ENCODE measurements at regions not wholly inside any gene's neighbourhood (a gene's known extent, or its start where the extent isn't known, plus 50 kb on each side); places are given as distances from the start of the nearest gene placed in this dataset.

GRCh38 chr3:148598619-148599018, 99.1 kb upstream of the AGTR1 start:
- in situ Hi-C loops (cut with MboI): no loop called here
- POLR2A ChIA-PET: no interaction called here
- TF ChIP-seq ATF3 (IDR thresholded peaks at IDR 0.05; ENCODE audit: borderline replicate concordance, extremely low read depth, low read depth, low read length): no peak
- no peak for TF ChIP-seq SMAD1 (IDR thresholded peaks at IDR 0.05; ENCODE audit: low read depth, partially characterized antibody)
- TF ChIP-seq ATF7 (IDR thresholded peaks at IDR 0.05; ENCODE audit: low read depth): no peak
- no peak for TF ChIP-seq ZNF274 (IDR thresholded peaks at IDR 0.05; ENCODE audit: insufficient read depth, insufficient read length)
- no peak for TF ChIP-seq CBFB (IDR thresholded peaks at IDR 0.05; ENCODE audit: low read depth)

GRCh38 chr3:148599481-148599880, 98.2 kb upstream of the AGTR1 start:
- H3K9me3 ChIP-seq (replicated peaks; ENCODE audit: control insufficient read depth, insufficient read depth, low read length): no peaks in the 10 kb centered on the region
- H3K79me2 ChIP-seq (ENCODE audit: control insufficient read depth, insufficient read depth, low read length): no peaks in the 10 kb centered on the region
- H2AFZ ChIP-seq (ENCODE audit: control insufficient read depth, low read depth, low read length): no peak overlapping the region
- no peak for ATAC-seq
- no peak overlapping the region for H3K4me2 ChIP-seq (ENCODE audit: control insufficient read depth, insufficient read depth)
- H3K9ac ChIP-seq (ENCODE audit: control insufficient read depth, insufficient read depth, low read length): no peak overlapping the region
- no peaks in the 10 kb centered on the region for H3K4me1 ChIP-seq (ENCODE audit: control insufficient read depth, insufficient read depth, low read length)
- no peak overlapping the region for H3K27ac ChIP-seq (ENCODE audit: control insufficient read depth, insufficient read depth)
- ChIA-PET CTCF (interaction anchor here (1.1 kb wide), 1 partner anchor 16 kb away, joined by 4 read pairs; no protein-coding TSS in a partner anchor), SMC1A (ENCODE audit: uncharacterized antibody, unreplicated experiment) (no interaction called here), POLR2A (no interaction called here), RAD21 (ENCODE audit: unreplicated experiment) (no interaction called here)
- no peak for DNase-seq (ENCODE audit: low read depth, low spot score)
- no peak for FAIRE-seq
- H3K27me3 ChIP-seq (replicated peaks in 1 of 2; ENCODE audit: control insufficient read depth in 2 of 2, insufficient read depth in 2 of 2, low read length in 1 of 2): no peaks in the 10 kb centered on the region
- intact Hi-C loops (cut with micrococcal nuclease; ENCODE audit: unreplicated experiment) (no loop called here), in situ Hi-C loops (cut with MboI) (no loop called here)
- H3K4me3 ChIP-seq: no peak overlapping the region
- 29% methylated on average over 5 of the region's 5 CpGs for WGBS (ENCODE audit: insufficient coverage, insufficient replicate concordance, low lambda C conversion rate, missing lambda C conversion rate)
- H4K20me1 ChIP-seq (ENCODE audit: control insufficient read depth, insufficient read depth): no peaks in the 10 kb centered on the region
- TF ChIP-seq ETV6 (conservative IDR thresholded peaks at IDR 0.05 in 1 of 2, IDR thresholded peaks at IDR 0.05 in 1 of 2; ENCODE audit: borderline replicate concordance in 1 of 2, low read depth in 1 of 2) (no peak), NR2C1 (IDR thresholded peaks at IDR 0.05) (no peak)
- no TSS peak for BruUV-seq (replicated peaks)
- H3K36me3 ChIP-seq (ENCODE audit: control insufficient read depth in 2 of 2, insufficient read depth in 2 of 2, low read length in 1 of 2): no peaks in the 10 kb centered on the region

More at GRCh38 chr3:148598619-148599018, 99.1 kb upstream of the AGTR1 start:
- SMC1A ChIA-PET (ENCODE audit: uncharacterized antibody, unreplicated experiment): no interaction called here
- no peaks in the 10 kb centered on the region for H3K79me2 ChIP-seq (ENCODE audit: control insufficient read depth, insufficient read depth, low read length)
- FAIRE-seq: no peak
- no peak overlapping the region for H2AFZ ChIP-seq (ENCODE audit: control insufficient read depth, low read depth, low read length)
- no peak overlapping the region for H3K27ac ChIP-seq (ENCODE audit: control insufficient read depth, insufficient read depth)
- no peaks in the 10 kb centered on the region for H3K36me3 ChIP-seq (ENCODE audit: control insufficient read depth in 2 of 2, insufficient read depth in 2 of 2, low read length in 1 of 2)
- intact Hi-C loops (cut with micrococcal nuclease; ENCODE audit: unreplicated experiment): no loop called here
- RAD21 ChIA-PET (ENCODE audit: unreplicated experiment): no interaction called here
- WGBS (ENCODE audit: insufficient coverage, insufficient replicate concordance, low lambda C conversion rate, missing lambda C conversion rate): 2% methylated on average over 2 of the region's 2 CpGs
- no peak for ATAC-seq
- no peak overlapping the region for H3K4me2 ChIP-seq (ENCODE audit: control insufficient read depth, insufficient read depth)
- CTCF ChIA-PET: no interaction called here
- H3K4me3 ChIP-seq: no peak overlapping the region
- H3K9ac ChIP-seq (ENCODE audit: control insufficient read depth, insufficient read depth, low read length): no peak overlapping the region
- no peak for DNase-seq (ENCODE audit: low read depth, low spot score)
- no TSS peak for BruUV-seq (replicated peaks)
- no peaks in the 10 kb centered on the region for H3K27me3 ChIP-seq (replicated peaks in 1 of 2; ENCODE audit: control insufficient read depth in 2 of 2, insufficient read depth in 2 of 2, low read length in 1 of 2)
- no peaks in the 10 kb centered on the region for H3K9me3 ChIP-seq (replicated peaks; ENCODE audit: control insufficient read depth, insufficient read depth, low read length)
- H4K20me1 ChIP-seq (ENCODE audit: control insufficient read depth, insufficient read depth): no peaks in the 10 kb centered on the region
- no peaks in the 10 kb centered on the region for H3K4me1 ChIP-seq (ENCODE audit: control insufficient read depth, insufficient read depth, low read length)
